ENCODE measurements at regions not wholly inside any gene's neighbourhood (a gene's known extent, or its start where the extent isn't known, plus 50 kb on each side); places are given as distances from the start of the nearest gene placed in this dataset.
"Not testable (repeated sequence)": the region's sequence is repeated elsewhere in the genome, so short reads cannot be mapped to it uniquely, and the experiment has no call there.

- 54 to 69% methylated on average over 7 of the region's 7 CpGs for WGBS, 2 donors
- H3K4me3 ChIP-seq (ENCODE audit: low read depth, poor library complexity, severe bottlenecking): no peak overlapping the region
- DNase-seq (ENCODE audit: low spot score in 2 of 2): no peak
- TF ChIP-seq CTCF (IDR thresholded peaks at IDR 0.05) (no peak), POLR2A (IDR thresholded peaks at IDR 0.05) (no peak)
- intact Hi-C loops (cut with DNase I; ENCODE audit: low total_unique reads): no loop called here
Observed at GRCh38 chr1:224542783-224543440, 73.2 kb upstream of the CNIH3 start.

GRCh38 chr1:224543453-224543852, 72.7 kb upstream of the CNIH3 start:
- H3K4me3 ChIP-seq (ENCODE audit: low read depth, poor library complexity, severe bottlenecking): no peak overlapping the region
- 90 to 97% methylated on average over 1 of the region's 1 CpG for WGBS, 2 donors
- intact Hi-C loops (cut with DNase I; ENCODE audit: low total_unique reads): no loop called here
- TF ChIP-seq POLR2A (IDR thresholded peaks at IDR 0.05): no peak
- no peak for TF ChIP-seq CTCF (IDR thresholded peaks at IDR 0.05)
- no peak for DNase-seq (ENCODE audit: low spot score in 2 of 2)

GRCh38 chr1:224544346-224545110, 71.6 kb upstream of the CNIH3 start:
- no peak for TF ChIP-seq CTCF (IDR thresholded peaks at IDR 0.05)
- TF ChIP-seq POLR2A (IDR thresholded peaks at IDR 0.05): no peak
- 55 to 71% methylated on average over 6 of the region's 6 CpGs for WGBS, 2 donors
- intact Hi-C loops (cut with DNase I; ENCODE audit: low total_unique reads): no loop called here
- no peak overlapping the region for H3K4me3 ChIP-seq (ENCODE audit: low read depth, poor library complexity, severe bottlenecking)
- DNase-seq (ENCODE audit: low spot score in 2 of 2): no peak

- intact Hi-C loops (cut with DNase I; ENCODE audit: low total_unique reads): no loop called here
- H3K4me3 ChIP-seq (ENCODE audit: low read depth, poor library complexity, severe bottlenecking): no peak overlapping the region
- WGBS, 2 donors: 93 to 94% methylated on average over 4 of the region's 4 CpGs
- DNase-seq (ENCODE audit: low spot score in 2 of 2): no peak
- TF ChIP-seq CTCF (IDR thresholded peaks at IDR 0.05) (no peak), POLR2A (IDR thresholded peaks at IDR 0.05) (no peak)
Observed at GRCh38 chr1:224545571-224545970, 70.5 kb upstream of the CNIH3 start.

- 96 to 99% methylated on average over 4 of the region's 4 CpGs for WGBS, 2 donors
- H3K4me3 ChIP-seq (ENCODE audit: low read depth, poor library complexity, severe bottlenecking): no peak overlapping the region
- TF ChIP-seq POLR2A (IDR thresholded peaks at IDR 0.05) (no peak), CTCF (IDR thresholded peaks at IDR 0.05) (no peak)
- intact Hi-C loops (cut with DNase I; ENCODE audit: low total_unique reads): no loop called here
- DNase-seq (ENCODE audit: low spot score in 2 of 2): no peak
Observed at GRCh38 chr1:224548676-224549075, 67.4 kb upstream of the CNIH3 start.

GRCh38 chr1:224551189-224551588, 64.9 kb upstream of the CNIH3 start:
- DNase-seq (ENCODE audit: low spot score in 2 of 2); intact Hi-C loops (cut with DNase I; ENCODE audit: low total_unique reads); H3K4me3 ChIP-seq (ENCODE audit: low read depth, poor library complexity, severe bottlenecking): not testable (repeated sequence)
- WGBS, 2 donors: 95 to 98% methylated on average over 4 of the region's 4 CpGs
